ENCODE measurements at regions not wholly inside any gene's neighbourhood (a gene's known extent, or its start where the extent isn't known, plus 50 kb on each side); places are given as distances from the start of the nearest gene placed in this dataset.
A peak's percentile ranks its signal among the peaks of the same experiment; 100 is the strongest.
"Not testable (repeated sequence)": the region's sequence is repeated elsewhere in the genome, so short reads cannot be mapped to it uniquely, and the experiment has no call there.

DNA sequence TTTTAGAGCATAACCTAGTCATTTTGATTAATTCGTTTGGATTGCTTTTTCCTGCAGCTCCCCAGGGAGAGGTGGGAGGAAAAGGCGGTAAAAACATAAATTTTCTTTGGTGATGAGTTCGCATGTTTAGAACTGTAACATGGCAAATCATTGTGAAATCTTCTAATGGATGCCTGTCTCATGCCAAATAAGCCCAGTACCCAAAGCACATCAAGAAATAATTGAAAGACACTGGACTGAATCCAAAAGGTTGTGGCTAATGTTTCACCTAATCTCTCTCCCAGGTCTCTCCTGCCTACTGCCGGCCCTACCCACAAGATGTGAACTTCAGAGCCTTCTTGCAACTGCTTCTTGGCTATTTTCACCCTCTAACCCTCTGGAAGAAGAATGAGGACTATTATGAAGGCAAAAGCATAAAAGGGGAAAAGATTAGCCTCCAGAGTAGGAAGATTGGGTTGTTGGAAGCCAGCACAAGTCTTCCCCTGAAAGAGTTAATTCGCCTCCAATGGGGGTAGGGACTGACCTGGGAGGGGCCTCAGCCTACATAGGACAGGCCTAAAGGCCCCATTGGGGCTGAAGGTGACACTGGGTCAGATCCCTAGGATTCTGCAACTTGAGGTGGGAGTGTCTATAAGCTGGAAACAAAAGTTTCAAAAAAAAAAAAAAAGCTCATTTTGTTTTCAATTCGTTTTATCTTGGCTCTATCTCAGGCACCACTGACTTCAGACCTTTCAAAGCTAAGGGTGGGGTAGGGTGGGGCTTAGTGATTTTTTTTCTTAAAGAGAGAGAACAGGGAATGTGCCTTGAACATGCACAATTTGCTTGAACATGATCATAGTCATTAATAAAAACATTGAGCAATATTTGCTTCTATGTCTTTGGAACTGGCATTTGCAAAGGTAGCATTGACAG is 278.6 kb upstream of the KLF3 start:
- DNase-seq (ENCODE audit: low spot score), result peak; percentile 72

GRCh38 chr4:38386005-38386551 is 277.9 kb upstream of the KLF3 start:
- DNase-seq (ENCODE audit: low spot score), result no peak

DNA sequence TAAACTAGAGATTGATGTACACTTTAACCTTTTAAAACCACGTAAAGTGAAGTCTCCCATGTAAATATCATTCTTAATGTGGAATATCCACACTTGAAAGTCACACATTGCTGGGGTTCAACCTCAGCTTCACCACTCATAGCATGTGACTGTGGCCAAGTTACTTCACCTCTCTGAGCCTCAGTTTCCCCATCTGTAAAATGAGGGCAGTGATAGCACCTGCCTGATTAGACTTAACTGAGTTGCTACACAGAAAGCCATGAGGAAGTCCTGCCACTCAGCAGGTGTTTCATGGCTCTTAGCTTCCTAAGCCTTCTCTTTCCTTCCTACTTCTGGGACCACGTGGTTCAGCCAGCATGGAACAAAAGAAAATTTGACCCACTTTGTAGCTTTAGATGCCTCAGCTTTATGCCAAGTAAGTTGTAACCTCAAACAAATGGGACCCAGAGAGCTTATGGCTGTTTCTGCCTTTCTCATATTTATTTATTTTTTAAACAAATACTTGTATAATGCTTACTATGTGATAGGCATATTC is 277.3 kb upstream of the KLF3 start:
- no peak for DNase-seq (ENCODE audit: low spot score)

DNA sequence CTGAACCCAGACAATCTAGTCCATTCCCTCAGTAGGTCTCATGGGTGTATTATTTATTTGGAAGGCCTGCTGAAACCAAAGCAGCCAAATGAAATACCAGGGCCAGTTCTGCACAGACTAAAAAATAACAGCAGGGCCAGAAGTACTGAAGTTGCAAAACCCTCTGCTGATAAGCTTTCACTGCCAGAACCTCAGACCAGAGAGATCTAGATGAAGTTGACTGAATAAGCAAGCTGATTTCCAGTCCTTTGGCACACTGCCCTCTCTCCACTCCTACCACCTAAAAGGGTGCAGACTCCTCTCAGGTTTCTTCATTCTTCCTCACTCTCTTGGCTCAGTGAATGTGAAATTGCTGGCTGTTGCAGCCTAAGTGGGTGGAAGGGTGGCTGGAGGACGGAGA is 276.7 kb upstream of the KLF3 start:
- no peak for DNase-seq (ENCODE audit: low spot score)

GRCh38 chr4:38387819-38388218 is 276.2 kb upstream of the KLF3 start:
- no peak for DNase-seq (ENCODE audit: low spot score)

GRCh38 chr4:38388907-38389306 is 275.1 kb upstream of the KLF3 start:
- DNase-seq (ENCODE audit: low spot score), result not testable (repeated sequence)

GRCh38 chr4:38390969-38391545 is 272.9 kb upstream of the KLF3 start:
- no peak for DNase-seq (ENCODE audit: low spot score)

DNA sequence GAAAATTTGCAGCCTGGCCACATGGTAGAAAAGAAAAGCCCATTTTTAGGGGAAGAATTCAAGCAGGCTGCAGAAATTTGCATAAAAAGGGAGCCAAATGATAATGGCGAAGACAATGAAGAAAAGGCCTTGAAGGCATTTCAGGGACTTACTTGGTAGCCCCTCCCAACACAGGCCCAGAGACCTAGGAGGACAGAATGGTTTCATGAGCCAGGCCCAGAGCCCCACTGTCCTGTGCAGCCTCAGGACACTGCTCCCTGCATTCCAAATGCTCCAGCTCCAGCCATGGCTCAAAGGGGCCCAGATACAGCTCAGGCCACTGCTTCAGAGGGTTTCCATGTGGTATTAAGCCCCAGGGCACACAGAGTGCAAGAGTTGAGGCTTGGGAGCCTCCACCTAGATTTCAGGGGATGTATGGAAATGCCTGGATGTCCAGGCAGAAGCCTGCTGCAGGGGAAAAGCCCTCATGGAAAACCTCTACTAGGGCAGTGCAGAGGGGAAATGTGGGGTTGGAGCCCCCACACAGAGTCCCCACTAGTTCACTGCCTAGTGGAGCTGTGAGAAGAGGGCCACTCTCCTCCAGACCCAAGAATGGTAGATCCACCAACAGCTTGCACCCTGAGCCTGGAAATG is 271.7 kb upstream of the KLF3 start:
- DNase-seq (ENCODE audit: low spot score), result no peak

- no peak for DNase-seq (ENCODE audit: low spot score)
Measured at GRCh38 chr4:38396091-38396490, 267.9 kb upstream of the KLF3 start.

DNA sequence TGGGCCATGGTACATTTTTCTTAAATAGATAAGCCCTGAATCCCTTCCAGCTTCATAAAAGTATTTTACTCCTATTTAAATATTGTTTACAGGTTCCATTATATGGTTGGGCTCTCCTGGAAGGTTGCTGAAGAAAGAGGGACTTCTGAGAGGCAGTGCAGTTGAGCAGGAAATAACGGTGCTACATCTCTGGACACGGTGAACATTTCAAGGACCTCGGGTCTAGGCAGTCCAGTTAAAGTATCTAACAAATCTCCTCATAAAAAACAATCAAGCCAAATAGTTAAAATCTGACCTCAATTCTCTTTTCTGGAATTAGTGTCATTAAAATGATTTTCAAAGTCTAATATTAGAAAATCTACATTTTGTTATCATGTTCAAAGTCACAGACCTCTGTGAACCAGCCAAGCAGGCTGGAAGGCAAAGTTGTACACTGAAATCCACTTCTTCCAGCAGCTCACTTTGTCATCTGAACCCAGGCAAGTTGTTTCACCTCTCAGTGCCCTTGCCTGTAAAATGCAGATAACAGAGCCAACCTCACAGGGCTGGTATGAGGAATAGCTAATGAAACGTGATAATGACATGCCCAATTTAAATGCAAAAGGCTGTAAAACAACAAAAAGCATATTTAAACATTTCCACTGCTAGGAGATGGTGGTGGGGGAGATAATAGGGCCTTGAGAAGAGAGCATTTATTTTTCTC is 267.0 kb upstream of the KLF3 start:
- no peak for DNase-seq (ENCODE audit: low spot score)

- DNase-seq (ENCODE audit: low spot score), result no peak
Measured at GRCh38 chr4:38400946-38401345, 263.1 kb upstream of the KLF3 start.

- no peak for DNase-seq (ENCODE audit: low spot score)
Measured at GRCh38 chr4:38406243-38406642, 257.8 kb upstream of the KLF3 start.

GRCh38 chr4:38409852-38410251 is 254.1 kb upstream of the KLF3 start:
- no peak for DNase-seq (ENCODE audit: low spot score)

GRCh38 chr4:38411092-38411491 is 252.9 kb upstream of the KLF3 start:
- no peak for DNase-seq (ENCODE audit: low spot score)

- DNase-seq (ENCODE audit: low spot score), result no peak
Measured at GRCh38 chr4:38411981-38412536, 251.9 kb upstream of the KLF3 start.

- peak; percentile 82 for DNase-seq (ENCODE audit: low spot score)
Measured at GRCh38 chr4:38413524-38414341, 250.3 kb upstream of the KLF3 start.

DNA sequence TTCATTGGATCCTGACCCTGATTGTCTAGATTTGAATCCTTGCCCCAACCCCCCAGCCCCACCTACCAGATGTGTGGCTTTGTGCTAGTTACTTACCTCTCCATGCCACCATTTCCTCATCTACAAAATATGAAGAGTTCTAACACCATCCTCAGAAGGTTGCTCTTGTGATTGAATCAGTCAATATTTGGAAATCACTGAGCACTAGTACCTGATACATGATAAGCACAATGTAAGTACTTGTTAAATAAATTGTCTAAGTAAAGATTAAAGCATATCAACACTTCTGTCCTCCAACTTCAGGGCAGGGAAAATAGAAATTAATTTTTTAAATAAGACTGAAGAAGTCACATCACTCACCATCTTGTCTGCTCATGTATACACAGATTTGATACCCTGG is 249.6 kb upstream of the KLF3 start:
- no peak for DNase-seq (ENCODE audit: low spot score)

- DNase-seq (ENCODE audit: low spot score), result no peak
Measured at GRCh38 chr4:38415682-38416081, 248.3 kb upstream of the KLF3 start.

DNA sequence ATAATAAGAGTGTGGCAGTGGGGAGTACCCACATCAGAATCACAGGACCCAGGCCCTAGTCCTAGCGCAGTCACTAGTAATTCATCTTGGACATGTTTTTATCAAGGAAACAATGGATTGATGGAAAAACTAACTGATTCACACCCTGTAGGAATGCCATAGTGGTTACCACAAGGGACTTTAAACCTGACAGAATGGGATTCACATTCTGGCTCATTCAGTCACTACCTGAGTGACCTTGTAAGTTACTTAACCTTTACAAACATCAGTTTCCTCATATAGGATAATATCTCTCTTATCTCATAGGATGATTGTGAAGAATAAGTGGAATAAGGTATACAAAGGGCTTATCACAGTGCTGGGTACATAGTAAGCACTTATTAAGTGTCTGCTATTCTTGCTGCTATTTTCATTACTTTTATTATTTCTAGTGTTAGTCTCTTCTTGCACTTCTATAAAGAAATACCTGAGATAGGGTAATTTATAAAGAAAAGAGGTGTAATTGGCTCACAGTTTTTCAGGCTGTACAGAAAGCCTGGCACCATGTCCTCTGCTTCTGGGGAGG is 247.5 kb upstream of the KLF3 start:
- no peak for DNase-seq (ENCODE audit: low spot score)

DNA sequence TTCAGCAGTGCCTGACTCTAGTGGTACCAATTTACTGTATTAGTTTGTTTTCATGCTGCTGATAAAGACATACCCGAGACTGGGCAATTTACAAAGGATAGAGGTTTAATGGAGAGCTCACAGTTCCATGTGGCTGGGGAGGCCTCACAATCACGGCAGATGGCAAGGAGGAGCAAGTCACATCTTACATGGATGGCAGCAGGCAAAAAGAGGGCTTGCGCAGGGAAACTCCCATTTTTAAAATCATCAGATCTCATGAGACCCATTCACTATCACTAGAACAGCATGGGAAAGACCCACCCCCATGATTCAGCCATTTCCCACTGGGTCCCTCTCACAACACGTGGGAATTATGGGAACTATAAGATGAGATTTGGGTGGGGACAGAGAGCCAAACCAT is 243.7 kb upstream of the KLF3 start:
- DNase-seq (ENCODE audit: low spot score), result not testable (repeated sequence)

Measured in SW480 (cell line).